Naive thymus-derived CD4-positive, alpha-beta T cell (primary cell): ENCODE measurements at regions not wholly inside any gene's neighbourhood (a gene's known extent, or its start where the extent isn't known, plus 50 kb on each side); places are given as distances from the start of the nearest gene placed in this dataset.

Experiments
- ATAC-seq: fragments of 150-1000 bp; cut with Tn5 transposase; 2 replicates; pipeline ENCODE4 v1.10.0; 2021; ENCODE audit warnings: mild to moderate bottlenecking, moderate library complexity
- CTCF ChIA-PET: fragments of 350-600 bp; sonication (Branson Sonifier 250); formaldehyde crosslinking; loops from one replicate; lab custom pipeline; 2021; ENCODE audit warnings: antibody characterized with exemption; lab: Charles Lee
- POLR2A ChIA-PET: fragments of 350-600 bp; sonication (Branson Sonifier 250); formaldehyde crosslinking; loops from one replicate; lab custom pipeline; 2021; ENCODE audit warnings: antibody characterized with exemption, inconsistent platforms; lab: Charles Lee
- DNase-seq, 9 donors: peaks; one replicate each; pipeline versions ENCODE4 v3.0.0 to v3.0.0-alpha.2; 2020 to 2022; ENCODE audit warnings: mixed read lengths in 1 of 9
- H3K27ac ChIP-seq: one replicate; pipeline ENCODE4 v1.7.0; 2013; ENCODE audit warnings: mild to moderate bottlenecking, low read depth, low read length, moderate library complexity
- H3K27me3 ChIP-seq, 2 donors: one replicate each; pipeline ENCODE4 v1.7.0; 2013; ENCODE audit warnings: low read length in 2 of 2, mild to moderate bottlenecking in 2 of 2, moderate library complexity in 2 of 2; ENCODE audit not compliant: control insufficient read depth in 2 of 2, insufficient read depth in 2 of 2
- H3K36me3 ChIP-seq, 3 experiments: 1 replicate in 2 of 3; 2 replicates in 1 of 3; pipeline ENCODE4 v1.7.0; 2013; ENCODE audit warnings: low read length in 3 of 3, mild to moderate bottlenecking in 3 of 3, moderate library complexity in 1 of 3; ENCODE audit not compliant: insufficient read depth in 3 of 3, control insufficient read depth in 2 of 3
- H3K4me1 ChIP-seq, 2 donors: one replicate each; pipeline ENCODE4 v1.7.0; 2013; ENCODE audit warnings: low read length in 2 of 2, mild to moderate bottlenecking in 2 of 2, moderate library complexity in 1 of 2; ENCODE audit not compliant: control insufficient read depth in 2 of 2, insufficient read depth in 2 of 2
- H3K4me3 ChIP-seq: 2 replicates; pipeline ENCODE4 v1.7.0; 2013; ENCODE audit warnings: mild to moderate bottlenecking, low read length
- H3K9me3 ChIP-seq, 3 experiments: 1 replicate in 2 of 3; 2 replicates in 1 of 3; pipeline ENCODE4 v1.7.0; 2013; ENCODE audit warnings: low read length in 3 of 3; ENCODE audit not compliant: control insufficient read depth in 2 of 3
- H3K27ac Mint-ChIP-seq, 9 donors: one replicate each; pipeline ENCODE4 v1.8.0; 2020 to 2022; ENCODE audit warnings: mixed read lengths in 9 of 9, mild to moderate bottlenecking in 8 of 9, moderate library complexity in 5 of 9, inconsistent platforms in 2 of 9
- H3K27me3 Mint-ChIP-seq, 5 donors: one replicate each; pipeline ENCODE4 v1.8.0; 2021 to 2022; ENCODE audit warnings: mixed read lengths in 5 of 5, mild to moderate bottlenecking in 1 of 5
- H3K36me3 Mint-ChIP-seq, 5 donors: one replicate each; pipeline ENCODE4 v1.8.0; 2020 to 2022; ENCODE audit warnings: mixed read lengths in 5 of 5, mild to moderate bottlenecking in 3 of 5, inconsistent platforms in 1 of 5
- H3K4me1 Mint-ChIP-seq, 7 donors: one replicate each; pipeline ENCODE4 v1.8.0; 2020 to 2022; ENCODE audit warnings: mixed read lengths in 7 of 7, mild to moderate bottlenecking in 3 of 7, inconsistent platforms in 1 of 7
- H3K4me3 Mint-ChIP-seq, 10 donors: one replicate each; pipeline ENCODE4 v1.8.0; 2020 to 2022; ENCODE audit warnings: mild to moderate bottlenecking in 10 of 10, mixed read lengths in 10 of 10, moderate library complexity in 6 of 10, inconsistent platforms in 2 of 10
- H3K9me3 Mint-ChIP-seq, 11 donors: one replicate each; pipeline ENCODE4 v1.8.0; 2020 to 2022; ENCODE audit warnings: mixed read lengths in 11 of 11, mild to moderate bottlenecking in 4 of 11, inconsistent platforms in 1 of 11, moderate library complexity in 1 of 11
- intact Hi-C, 2 donors: fragments of 100-400 bp; cut with micrococcal nuclease; formaldehyde crosslinking; loops; one replicate each; pipeline ENCODE4 v1.15.1; 2023

GRCh38 chr3:54071601-54072000 is 50.8 kb upstream of the CACNA2D3 start:
- no peaks in the 10 kb centered on the region for H3K4me1 ChIP-seq
- Mint-ChIP-seq H3K27me3 (peaks cover 0 to 14% (median 0%) of the 10 kb centered on the region in 5 donors), H3K4me3 (no peak overlapping the region), H3K4me1 (no peaks in the 10 kb centered on the region), H3K36me3 (peaks cover 0 to 8% (median 0%) of the 10 kb centered on the region in 5 donors), H3K9me3 (peaks cover 0 to 37% (median 13%) of the 10 kb centered on the region in 11 donors), H3K27ac (no peak overlapping the region)
- ChIA-PET CTCF (no interaction called here), POLR2A (no interaction called here)
- ATAC-seq (no peak), DNase-seq (no peak)
- no peak overlapping the region for H3K4me3 ChIP-seq
- intact Hi-C loops = no loop called here
- H3K27me3 ChIP-seq = no peaks in the 10 kb centered on the region
- H3K9me3 ChIP-seq = peaks cover 0 to 16% (median 0%) of the 10 kb centered on the region in 3 experiments
- H3K36me3 ChIP-seq = no peaks in the 10 kb centered on the region
- H3K27ac ChIP-seq = no peak overlapping the region

GRCh38 chr3:54069961-54070360 is 52.4 kb upstream of the CACNA2D3 start:
- intact Hi-C loops = no loop called here
- no peaks in the 10 kb centered on the region for H3K4me1 Mint-ChIP-seq
- Histone ChIP-seq H3K4me3 (no peak overlapping the region), H3K9me3 (peaks cover 0 to 16% (median 0%) of the 10 kb centered on the region in 3 experiments), H3K36me3 (no peaks in the 10 kb centered on the region), H3K27me3 (no peaks in the 10 kb centered on the region), H3K27ac (no peak overlapping the region), H3K4me1 (no peaks in the 10 kb centered on the region)
- ChIA-PET POLR2A (no interaction called here), CTCF (no interaction called here)
- ATAC-seq = no peak
- H3K36me3 Mint-ChIP-seq = peaks cover 0 to 8% (median 0%) of the 10 kb centered on the region in 5 donors
- peaks cover 0 to 37% (median 13%) of the 10 kb centered on the region in 11 donors for H3K9me3 Mint-ChIP-seq
- DNase-seq = no peak
- peaks cover 0 to 14% (median 6%) of the 10 kb centered on the region in 5 donors for H3K27me3 Mint-ChIP-seq
- no peak overlapping the region for H3K27ac Mint-ChIP-seq
- H3K4me3 Mint-ChIP-seq = no peak overlapping the region

- no peak for ATAC-seq
- Histone ChIP-seq H3K4me3 (no peak overlapping the region), H3K36me3 (no peaks in the 10 kb centered on the region), H3K27ac (no peak overlapping the region), H3K9me3 (peaks cover 0 to 16% (median 0%) of the 10 kb centered on the region in 3 experiments), H3K27me3 (no peaks in the 10 kb centered on the region), H3K4me1 (no peaks in the 10 kb centered on the region)
- intact Hi-C loops = no loop called here
- DNase-seq = no peak
- Mint-ChIP-seq H3K4me3 (no peak overlapping the region), H3K27ac (no peak overlapping the region), H3K9me3 (peaks cover 0 to 33% (median 12%) of the 10 kb centered on the region in 11 donors), H3K36me3 (peaks cover 0 to 8% (median 0%) of the 10 kb centered on the region in 5 donors), H3K4me1 (no peaks in the 10 kb centered on the region), H3K27me3 (peaks cover 0 to 14% (median 12%) of the 10 kb centered on the region in 5 donors)
- ChIA-PET POLR2A (no interaction called here), CTCF (no interaction called here)
Measured at GRCh38 chr3:54067055-54067698, 55.2 kb upstream of the CACNA2D3 start.

GRCh38 chr3:54066253-54066652 is 56.1 kb upstream of the CACNA2D3 start:
- ATAC-seq = no peak
- peaks cover 0 to 25% (median 10%) of the 10 kb centered on the region in 11 donors for H3K9me3 Mint-ChIP-seq
- H3K4me3 Mint-ChIP-seq = no peak overlapping the region

GRCh38 chr3:54065586-54065985 is 56.8 kb upstream of the CACNA2D3 start:
- H3K9me3 Mint-ChIP-seq = peaks cover 0 to 19% (median 6%) of the 10 kb centered on the region in 11 donors
- DNase-seq = no peak
- Histone ChIP-seq H3K27ac (no peak overlapping the region), H3K4me1 (no peaks in the 10 kb centered on the region), H3K4me3 (no peak overlapping the region), H3K27me3 (no peaks in the 10 kb centered on the region), H3K9me3 (peaks cover 0 to 10% (median 0%) of the 10 kb centered on the region in 3 experiments), H3K36me3 (no peaks in the 10 kb centered on the region)
- H3K27ac Mint-ChIP-seq = no peak overlapping the region
- intact Hi-C loops = no loop called here
- no peak for ATAC-seq
- H3K36me3 Mint-ChIP-seq = peaks cover 0 to 4% (median 0%) of the 10 kb centered on the region in 5 donors
- ChIA-PET POLR2A (no interaction called here), CTCF (no interaction called here)
- H3K27me3 Mint-ChIP-seq = peaks cover 0 to 12% (median 9%) of the 10 kb centered on the region in 5 donors
- no peaks in the 10 kb centered on the region for H3K4me1 Mint-ChIP-seq
- H3K4me3 Mint-ChIP-seq = no peak overlapping the region

More at GRCh38 chr3:54066253-54066652, 56.1 kb upstream of the CACNA2D3 start:
- Histone ChIP-seq H3K27ac (no peak overlapping the region), H3K36me3 (no peaks in the 10 kb centered on the region), H3K4me3 (no peak overlapping the region), H3K9me3 (peaks cover 0 to 16% (median 0%) of the 10 kb centered on the region in 3 experiments), H3K27me3 (no peaks in the 10 kb centered on the region), H3K4me1 (no peaks in the 10 kb centered on the region)
- DNase-seq = no peak
- intact Hi-C loops = no loop called here
- ChIA-PET POLR2A (no interaction called here), CTCF (no interaction called here)
- no peaks in the 10 kb centered on the region for H3K4me1 Mint-ChIP-seq
- peaks cover 0 to 8% (median 0%) of the 10 kb centered on the region in 5 donors for H3K36me3 Mint-ChIP-seq
- H3K27ac Mint-ChIP-seq = no peak overlapping the region
- peaks cover 0 to 14% (median 12%) of the 10 kb centered on the region in 5 donors for H3K27me3 Mint-ChIP-seq

- CTCF ChIA-PET = no interaction called here
Measured at GRCh38 chr3:54065140-54065539, 57.2 kb upstream of the CACNA2D3 start.

GRCh38 chr3:54064486-54064885 is 57.9 kb upstream of the CACNA2D3 start:
- H3K4me3 ChIP-seq = no peak overlapping the region
- Mint-ChIP-seq H3K4me1 (no peaks in the 10 kb centered on the region), H3K4me3 (no peak overlapping the region), H3K36me3 (no peaks in the 10 kb centered on the region), H3K27me3 (peaks cover 0 to 12% (median 9%) of the 10 kb centered on the region in 5 donors), H3K9me3 (peaks cover 0 to 8% (median 2%) of the 10 kb centered on the region in 11 donors), H3K27ac (no peak overlapping the region)
- no peaks in the 10 kb centered on the region for H3K4me1 ChIP-seq
- DNase-seq (no peak), ATAC-seq (no peak)
- intact Hi-C loops = no loop called here
- POLR2A ChIA-PET = no interaction called here
- H3K27ac ChIP-seq = no peak overlapping the region
- CTCF ChIA-PET = no interaction called here
- no peaks in the 10 kb centered on the region for H3K36me3 ChIP-seq
- H3K9me3 ChIP-seq = no peaks in the 10 kb centered on the region
- no peaks in the 10 kb centered on the region for H3K27me3 ChIP-seq

More at GRCh38 chr3:54065140-54065539, 57.2 kb upstream of the CACNA2D3 start:
- no peak overlapping the region for H3K4me3 Mint-ChIP-seq
- Histone ChIP-seq H3K9me3 (peaks cover 0 to 6% (median 0%) of the 10 kb centered on the region in 3 experiments), H3K27me3 (no peaks in the 10 kb centered on the region), H3K4me1 (no peaks in the 10 kb centered on the region), H3K36me3 (no peaks in the 10 kb centered on the region), H3K4me3 (no peak overlapping the region), H3K27ac (no peak overlapping the region)
- H3K36me3 Mint-ChIP-seq = peaks cover 0 to under 1% (median 0%) of the 10 kb centered on the region in 5 donors
- no peak for ATAC-seq
- H3K27ac Mint-ChIP-seq = no peak overlapping the region
- intact Hi-C loops = no loop called here
- H3K27me3 Mint-ChIP-seq = peaks cover 0 to 12% (median 9%) of the 10 kb centered on the region in 5 donors
- no peaks in the 10 kb centered on the region for H3K4me1 Mint-ChIP-seq
- DNase-seq = no peak
- POLR2A ChIA-PET = no interaction called here
- H3K9me3 Mint-ChIP-seq = peaks cover 0 to 14% (median 4%) of the 10 kb centered on the region in 11 donors
